H1 (cell line): ENCODE measurements at regions not wholly inside any gene's neighbourhood (a gene's known extent, or its start where the extent isn't known, plus 50 kb on each side); places are given as distances from the start of the nearest gene placed in this dataset.
A peak's percentile ranks its signal among the peaks of the same experiment; 100 is the strongest.

ENCODE experiments used
- CTCF ChIA-PET: fragments of 300-600 bp; sonication (Branson Sonifier 250); formaldehyde crosslinking; loops from one replicate; lab custom pipeline; 2021; ENCODE audit not compliant: partially characterized antibody; lab: Charles Lee
- POLR2A ChIA-PET: fragments of 300-600 bp; sonication (Branson Sonifier 250); formaldehyde crosslinking; loops from one replicate; lab custom pipeline; 2021; ENCODE audit warnings: inconsistent platforms; ENCODE audit not compliant: partially characterized antibody; lab: Charles Lee
- DNase-seq, 2 experiments: peaks; one replicate each; pipeline versions ENCODE4 v3.0.0 to v3.0.0-alpha.2; 2010 to 2022; ENCODE audit warnings: low spot score in 2 of 2, low read depth in 1 of 2, mixed read lengths in 1 of 2
- FAIRE-seq: peaks from 2 replicates; lab custom pipeline; 2011; peaks lifted over from hg19 to GRCh38; lab: Jason Lieb, UNC
- H2AFZ ChIP-seq: 2 replicates; pipeline ENCODE4 v1.8.1; 2012; ENCODE audit warnings: low read length, inconsistent platforms
- H2AK5ac ChIP-seq: 2 replicates; pipeline ENCODE4 v1.6.1; 2013; ENCODE audit warnings: low read depth, low read length
- H2BK120ac ChIP-seq: replicated peaks from 2 replicates; pipeline ENCODE3; 2013; ENCODE audit warnings: low read depth, low read length, inconsistent platforms
- H2BK12ac ChIP-seq: 2 replicates; pipeline ENCODE4 v1.6.1; 2013; ENCODE audit warnings: low read depth, low read length
- H2BK15ac ChIP-seq: 2 replicates; pipeline ENCODE4 v1.6.1; 2013; ENCODE audit warnings: low read length
- H2BK20ac ChIP-seq: 2 replicates; pipeline ENCODE4 v1.6.1; 2013; ENCODE audit warnings: low read length
- H2BK5ac ChIP-seq: 2 replicates; pipeline ENCODE4 v1.6.1; 2013; ENCODE audit warnings: low read depth, low read length
- H3K14ac ChIP-seq: 2 replicates; pipeline ENCODE4 v1.6.1; 2013; ENCODE audit warnings: inconsistent platforms; ENCODE audit not compliant: insufficient read length
- H3K18ac ChIP-seq: 2 replicates; pipeline ENCODE4 v1.6.1; 2013; ENCODE audit warnings: low read length; ENCODE audit errors: extremely low read depth
- H3K23ac ChIP-seq: 2 replicates; pipeline ENCODE4 v1.6.1; 2013; ENCODE audit warnings: inconsistent platforms; ENCODE audit not compliant: insufficient read length
- H3K23me2 ChIP-seq: 2 replicates; pipeline ENCODE4 v1.6.1; 2013; ENCODE audit warnings: low read depth, low read length
- H3K27ac ChIP-seq: 2 replicates; pipeline ENCODE4 v1.6.1; 2011; ENCODE audit warnings: low read depth, low read length, inconsistent platforms
- H3K27me3 ChIP-seq, 4 experiments: replicated peaks in 1 of 4; 1 replicate in 1 of 4; 2 replicates in 3 of 4; pipeline versions ENCODE4 v1.6.1 to v1.8.1; 2011 to 2013; ENCODE audit warnings: low read length in 3 of 4, mild to moderate bottlenecking in 3 of 4, inconsistent platforms in 2 of 4, mixed read lengths in 2 of 4, moderate library complexity in 1 of 4; ENCODE audit not compliant: control insufficient read depth in 3 of 4, insufficient read depth in 3 of 4; ENCODE audit errors: extremely low read depth in 1 of 4
- H3K36me3 ChIP-seq, 4 experiments: 2 replicates each; pipeline versions ENCODE4 v1.6.1 to v1.8.1; 2011 to 2013; ENCODE audit warnings: mild to moderate bottlenecking in 4 of 4, low read length in 3 of 4, moderate library complexity in 2 of 4, control low read depth in 1 of 4, inconsistent platforms in 1 of 4; ENCODE audit not compliant: insufficient read depth in 4 of 4, control insufficient read depth in 2 of 4
- H3K4ac ChIP-seq: replicated peaks from 2 replicates; pipeline ENCODE3; 2013; ENCODE audit warnings: low read length, low read depth, mixed read lengths, inconsistent platforms; ENCODE audit not compliant: insufficient read length
- H3K4me1 ChIP-seq, 4 experiments: replicated peaks in 1 of 4; 1 replicate in 1 of 4; 2 replicates in 3 of 4; pipeline versions ENCODE4 v1.6.1 to v1.8.1; 2011 to 2013; ENCODE audit warnings: low read length in 3 of 4, inconsistent platforms in 2 of 4, mixed read lengths in 1 of 4; ENCODE audit not compliant: insufficient read depth in 4 of 4, control insufficient read depth in 3 of 4
- H3K4me2 ChIP-seq, 2 experiments: 2 replicates each; pipeline versions ENCODE4 v1.6.1 to v1.8.1; 2011 to 2013; ENCODE audit warnings: low read depth in 2 of 2, low read length in 2 of 2, control low read depth in 1 of 2, inconsistent platforms in 1 of 2, mild to moderate bottlenecking in 1 of 2; ENCODE audit not compliant: insufficient read depth in 1 of 2
- H3K4me3 ChIP-seq, 4 experiments: fragments of 200-600, 300-600 bp in 1 of 4; sonication (generic), shearing (Covaris generic), sonication (Bioruptor Twin) in 1 of 4; 2 replicates each; pipeline versions ENCODE4 v1.5.1 to v1.8.1; 2011 to 2016; ENCODE audit warnings: low read length in 4 of 4, low read depth in 3 of 4, control low read depth in 2 of 4, inconsistent platforms in 2 of 4, mild to moderate bottlenecking in 2 of 4, mixed read lengths in 1 of 4, moderate library complexity in 1 of 4; ENCODE audit not compliant: insufficient read depth in 2 of 4; ENCODE audit errors: extremely low read depth in 1 of 4
- H3K56ac ChIP-seq: replicated peaks from 2 replicates; pipeline ENCODE3; 2013; ENCODE audit warnings: low read depth, mild to moderate bottlenecking, mixed read lengths, low read length, inconsistent platforms; ENCODE audit not compliant: insufficient read length
- H3K79me1 ChIP-seq: 2 replicates; pipeline ENCODE4 v1.6.1; 2013; ENCODE audit warnings: low read depth, low read length, control low read depth
- H3K79me2 ChIP-seq, 2 experiments: 2 replicates each; pipeline versions ENCODE4 v1.6.1 to v1.8.1; 2012 to 2013; ENCODE audit warnings: low read length in 2 of 2, mild to moderate bottlenecking in 2 of 2, inconsistent platforms in 1 of 2; ENCODE audit not compliant: insufficient read depth in 2 of 2, control insufficient read depth in 1 of 2
- H3K9ac ChIP-seq, 4 experiments: replicated peaks in 1 of 4; 1 replicate in 1 of 4; 2 replicates in 3 of 4; pipeline versions ENCODE4 v1.6.1 to v1.8.1; 2011 to 2013; ENCODE audit warnings: low read depth in 3 of 4, low read length in 3 of 4, control low read depth in 2 of 4, mild to moderate bottlenecking in 2 of 4, moderate library complexity in 2 of 4, inconsistent platforms in 1 of 4; ENCODE audit errors: extremely low read depth in 1 of 4
- H3K9me3 ChIP-seq, 2 experiments: 2 replicates each; pipeline versions ENCODE4 v1.6.1 to v1.8.1; 2012 to 2013; ENCODE audit warnings: mild to moderate bottlenecking in 2 of 2, moderate library complexity in 2 of 2, control low read depth in 1 of 2, inconsistent platforms in 1 of 2, low read depth in 1 of 2, low read length in 1 of 2, mixed read lengths in 1 of 2; ENCODE audit not compliant: insufficient read depth in 2 of 2
- H4K20me1 ChIP-seq, 2 experiments: replicated peaks in 1 of 2; 2 replicates each; pipeline versions ENCODE3 to v1.8.1; 2011 to 2013; ENCODE audit warnings: inconsistent platforms in 2 of 2, low read length in 2 of 2, mild to moderate bottlenecking in 1 of 2; ENCODE audit not compliant: insufficient read depth in 2 of 2, control insufficient read depth in 1 of 2
- H4K5ac ChIP-seq: 2 replicates; pipeline ENCODE4 v1.6.1; 2013; ENCODE audit warnings: low read length, low read depth, mixed read lengths, inconsistent platforms; ENCODE audit not compliant: insufficient read length
- H4K8ac ChIP-seq: 2 replicates; pipeline ENCODE4 v1.8.0; 2013; ENCODE audit warnings: mild to moderate bottlenecking, moderate library complexity, low read length, inconsistent platforms; ENCODE audit not compliant: insufficient read depth; ENCODE audit errors: extremely low read depth
- H4K91ac ChIP-seq: replicated peaks from 2 replicates; pipeline ENCODE3; 2013; ENCODE audit warnings: low read length, mixed read lengths, inconsistent platforms; ENCODE audit not compliant: insufficient read length
- ASH2L ChIP-seq: fragments of 200-600, 300-600 bp; sonication (generic); IDR thresholded peaks from one replicate; pipeline ENCODE4 v1.7.1; 2017; ENCODE audit warnings: low read length
- EP300 ChIP-seq, 2 experiments: IDR thresholded peaks; 1 replicate in 1 of 2; 2 replicates in 1 of 2; pipeline ENCODE4 v1.6.1; 2011 to 2012; ENCODE audit warnings: low read depth in 2 of 2, low read length in 2 of 2, mild to moderate bottlenecking in 2 of 2, borderline replicate concordance in 1 of 2, inconsistent platforms in 1 of 2, moderate library complexity in 1 of 2
- POLR2A ChIP-seq, 2 experiments: IDR thresholded peaks; 1 replicate in 1 of 2; 2 replicates in 1 of 2; pipeline ENCODE4 v1.6.1; 2011; ENCODE audit warnings: low read depth in 2 of 2, low read length in 2 of 2, mild to moderate bottlenecking in 2 of 2; ENCODE audit errors: control extremely low read depth in 1 of 2
- POU5F1 ChIP-seq: IDR thresholded peaks from 2 replicates; pipeline ENCODE4 v1.6.1; 2011; ENCODE audit warnings: low read depth, mild to moderate bottlenecking, low read length, moderate library complexity
- SIN3A ChIP-seq, 2 experiments: IDR thresholded peaks in 1 of 2; conservative IDR thresholded peaks in 1 of 2; 2 replicates each; pipeline ENCODE4 v1.6.1; 2011 to 2012; ENCODE audit warnings: low read length in 2 of 2, improper control_type of control experiment in 1 of 2, low read depth in 1 of 2, mild to moderate bottlenecking in 1 of 2
- SIX5 ChIP-seq: IDR thresholded peaks from 2 replicates; pipeline ENCODE4 v1.6.1; 2011; ENCODE audit warnings: mild to moderate bottlenecking, low read depth, low read length
- SP1 ChIP-seq: IDR thresholded peaks from 2 replicates; pipeline ENCODE4 v1.6.1; 2011; ENCODE audit warnings: low read depth, low read length
- TAF1 ChIP-seq: IDR thresholded peaks from 2 replicates; pipeline ENCODE4 v1.6.1; 2011; ENCODE audit warnings: mild to moderate bottlenecking, low read depth, low read length
- TAF7 ChIP-seq: optimal IDR thresholded peaks from 2 replicates; pipeline ENCODE3; 2011; ENCODE audit warnings: low read depth, mild to moderate bottlenecking, inconsistent platforms, low read length, moderate library complexity, borderline replicate concordance
- TEAD4 ChIP-seq: IDR thresholded peaks from 2 replicates; pipeline ENCODE4 v1.6.1; 2012; ENCODE audit warnings: low read depth, low read length, inconsistent platforms, mixed read lengths
- ZNF274 ChIP-seq: IDR thresholded peaks from 2 replicates; pipeline ENCODE4 v1.7.0; 2012; ENCODE audit warnings: low read length, borderline replicate concordance; ENCODE audit errors: extremely low read depth
- WGBS, 2 experiments: shearing (Covaris generic) in 1 of 2; methylation state at CpG; one replicate each; pipeline versions ENCODE4 v1.1.6 to v1.1.7; 2013 to 2015; ENCODE audit warnings: low lambda C conversion rate in 2 of 2, mixed read lengths in 2 of 2, inconsistent platforms in 1 of 2, low coverage in 1 of 2, missing lambda C conversion rate in 1 of 2; ENCODE audit not compliant: insufficient replicate concordance in 2 of 2, insufficient coverage in 1 of 2, insufficient read length in 1 of 2; ENCODE audit errors: extremely low coverage in 1 of 2, missing lambda C conversion rate in 1 of 2; 5-methylcytosine and 5-hydroxymethylcytosine counted together
- TF ChIP-seq, protein P1 (sequence below): IDR thresholded peaks from 2 replicates; pipeline ENCODE4 v1.6.1; 2011; ENCODE audit warnings: low read depth, mild to moderate bottlenecking, low read length; ENCODE audit not compliant: insufficient read depth

- no peak overlapping the region for H3K14ac ChIP-seq
- H3K27me3 ChIP-seq = no peaks in the 10 kb centered on the region
- no peaks in the 10 kb centered on the region for H3K23me2 ChIP-seq
- no peaks in the 10 kb centered on the region for H3K79me2 ChIP-seq
- no peak overlapping the region for H4K91ac ChIP-seq
- no peak overlapping the region for H3K27ac ChIP-seq
- no peak overlapping the region for H2BK20ac ChIP-seq
- H3K9ac ChIP-seq = no peak overlapping the region
- H2BK15ac ChIP-seq = no peak overlapping the region
- FAIRE-seq = peak; percentile 87
- ChIA-PET CTCF (no interaction called here), POLR2A (interaction anchor here (0.6 to 1.2 kb wide), 2 partner anchors 30 to 1421 kb away, joined by 3 read pairs; no protein-coding TSS in a partner anchor)
- no peak overlapping the region for H3K56ac ChIP-seq
- peak overlapping the region; percentile 43 for H2BK120ac ChIP-seq
- no peak overlapping the region for H2AFZ ChIP-seq
- H3K9me3 ChIP-seq = peaks cover 24 to 30% of the 10 kb centered on the region in 2 experiments
- no peak overlapping the region; the same call in 1 of the 2 replicates for H3K18ac ChIP-seq
- H3K4me1 ChIP-seq = peaks cover 0 to 26% (median 10%) of the 10 kb centered on the region in 4 experiments; a peak in 5 of 7 replicates
- H4K20me1 ChIP-seq = no peaks in the 10 kb centered on the region
- peak overlapping the region; percentile 76 for H4K5ac ChIP-seq
- no peak overlapping the region for H2AK5ac ChIP-seq
- H3K4ac ChIP-seq = no peak overlapping the region
- H3K4me2 ChIP-seq = peak overlapping the region; percentile 39 to 47; a peak in 2 of 4 replicates
- H3K79me1 ChIP-seq = no peaks in the 10 kb centered on the region
- H3K23ac ChIP-seq = no peak overlapping the region
- H3K4me3 ChIP-seq = peak overlapping the region in 1 of 4 experiments; percentile 32; a peak in 2 of 8 replicates
- DNase-seq = peak; percentile 61 to 77
- WGBS, 2 experiments = 7% methylated on average over 9 of the region's 9 CpGs; no CpG with 5 or more reads in 1 of the 2 experiments
- H2BK12ac ChIP-seq = no peak overlapping the region
- H3K36me3 ChIP-seq = peaks cover 0 to 22% (median 1%) of the 10 kb centered on the region in 4 experiments; a peak in 4 of 8 replicates
- no peak overlapping the region for H4K8ac ChIP-seq
- H2BK5ac ChIP-seq = peak overlapping the region; percentile 19; the same call in 1 of the 2 replicates
- TF ChIP-seq POLR2A (IDR thresholded peaks at IDR 0.05; ENCODE audit: control extremely low read depth in 1 of 2, low read depth in 2 of 2, low read length in 2 of 2) = no peak
- no peak for TF ChIP-seq TAF1
- no peak for TF ChIP-seq SIX5
- TF ChIP-seq TEAD4 = no peak
- peak; percentile 29 for TF ChIP-seq ASH2L
- TF ChIP-seq, protein P1, sequence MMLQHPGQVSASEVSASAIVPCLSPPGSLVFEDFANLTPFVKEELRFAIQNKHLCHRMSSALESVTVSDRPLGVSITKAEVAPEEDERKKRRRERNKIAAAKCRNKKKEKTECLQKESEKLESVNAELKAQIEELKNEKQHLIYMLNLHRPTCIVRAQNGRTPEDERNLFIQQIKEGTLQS = no peak
- 0 out of 3 replicates have a peak, but pooled peaks of 1 of the 2 experiments have one; percentile 11 for TF ChIP-seq EP300 (IDR thresholded peaks at IDR 0.05; ENCODE audit: borderline replicate concordance in 1 of 2, low read depth in 2 of 2, low read length in 2 of 2)
- TF ChIP-seq SIN3A (conservative IDR thresholded peaks at IDR 0.05 in 1 of 2, IDR thresholded peaks at IDR 0.05 in 1 of 2; ENCODE audit: low read depth in 1 of 2, low read length in 2 of 2) = no peak
- no peak for TF ChIP-seq ZNF274
- no peak for TF ChIP-seq TAF7
- TF ChIP-seq POU5F1 = peak; percentile 76; the same call in 1 of the 2 replicates
- TF ChIP-seq SP1 = peak; percentile 50; the same call in 1 of the 2 replicates
These were observed 233.9 kb upstream of the ZNF608 start for GRCh38 chr5:124980163-124980941.
